HG02571 (cell line): ENCODE measurements at regions not wholly inside any gene's neighbourhood (a gene's known extent, or its start where the extent isn't known, plus 50 kb on each side); places are given as distances from the start of the nearest gene placed in this dataset.

Source experiments
- ATAC-seq: cut with Tn5 transposase; IDR thresholded peaks from one replicate; pipeline ENCODE4 v1.9.1; 2021; ENCODE audit warnings: mild to moderate bottlenecking, moderate library complexity; ENCODE audit not compliant: unreplicated experiment

DNA sequence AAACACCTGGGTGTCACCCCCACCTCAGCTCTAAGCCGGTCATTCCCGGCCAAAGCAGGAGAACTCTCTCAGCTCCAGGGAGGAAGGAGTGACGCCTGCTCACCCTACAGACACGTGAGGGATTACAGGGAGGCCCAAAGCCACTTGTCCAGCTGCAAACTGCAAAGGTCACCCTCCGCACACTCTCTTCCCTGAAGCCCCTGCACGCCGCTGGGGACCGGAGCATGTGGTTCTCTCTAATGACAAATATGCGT is 108.0 kb upstream of the ID2 start:
- no peak for ATAC-seq

DNA sequence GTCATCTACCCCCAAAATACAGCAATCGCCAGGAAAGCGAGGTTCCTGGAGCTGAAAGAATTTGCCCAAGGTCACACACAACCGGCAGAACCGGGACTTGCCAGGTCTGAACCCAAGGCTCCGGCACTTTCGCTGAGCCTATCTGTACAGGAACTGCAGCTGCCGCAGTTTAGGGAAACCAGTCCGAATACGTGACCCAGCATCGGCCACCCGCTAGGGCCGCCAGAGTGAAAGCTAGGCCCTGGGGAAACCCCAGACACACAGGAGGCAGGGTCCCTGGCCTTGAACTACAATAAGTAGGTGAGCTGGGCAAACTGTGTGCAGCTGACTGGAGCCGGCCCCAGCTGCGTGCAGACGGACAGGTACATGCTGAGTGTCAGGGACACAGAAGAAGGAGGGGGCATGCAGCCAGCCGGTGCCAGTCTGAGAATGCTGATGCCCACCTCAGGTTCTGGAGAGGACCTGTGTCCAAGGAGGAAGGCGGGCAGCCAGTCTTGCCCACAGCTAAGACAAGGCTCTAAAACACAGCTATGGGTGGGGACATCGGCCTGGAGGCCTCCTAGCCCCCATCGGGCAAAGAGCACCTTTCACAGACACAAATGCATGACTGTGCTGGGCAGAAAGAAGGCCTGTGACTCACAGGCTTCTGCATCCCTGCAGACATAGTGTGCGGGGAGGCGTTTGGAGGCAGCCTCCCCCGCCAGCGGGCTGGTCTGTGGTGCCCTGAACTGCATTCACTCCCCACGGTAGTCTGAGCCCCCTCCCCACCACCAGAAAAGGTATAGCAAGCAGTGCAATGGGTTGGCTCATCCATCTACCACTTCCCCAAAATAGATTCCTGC is 107.4 kb upstream of the ID2 start:
- peak; percentile 57 for ATAC-seq

DNA sequence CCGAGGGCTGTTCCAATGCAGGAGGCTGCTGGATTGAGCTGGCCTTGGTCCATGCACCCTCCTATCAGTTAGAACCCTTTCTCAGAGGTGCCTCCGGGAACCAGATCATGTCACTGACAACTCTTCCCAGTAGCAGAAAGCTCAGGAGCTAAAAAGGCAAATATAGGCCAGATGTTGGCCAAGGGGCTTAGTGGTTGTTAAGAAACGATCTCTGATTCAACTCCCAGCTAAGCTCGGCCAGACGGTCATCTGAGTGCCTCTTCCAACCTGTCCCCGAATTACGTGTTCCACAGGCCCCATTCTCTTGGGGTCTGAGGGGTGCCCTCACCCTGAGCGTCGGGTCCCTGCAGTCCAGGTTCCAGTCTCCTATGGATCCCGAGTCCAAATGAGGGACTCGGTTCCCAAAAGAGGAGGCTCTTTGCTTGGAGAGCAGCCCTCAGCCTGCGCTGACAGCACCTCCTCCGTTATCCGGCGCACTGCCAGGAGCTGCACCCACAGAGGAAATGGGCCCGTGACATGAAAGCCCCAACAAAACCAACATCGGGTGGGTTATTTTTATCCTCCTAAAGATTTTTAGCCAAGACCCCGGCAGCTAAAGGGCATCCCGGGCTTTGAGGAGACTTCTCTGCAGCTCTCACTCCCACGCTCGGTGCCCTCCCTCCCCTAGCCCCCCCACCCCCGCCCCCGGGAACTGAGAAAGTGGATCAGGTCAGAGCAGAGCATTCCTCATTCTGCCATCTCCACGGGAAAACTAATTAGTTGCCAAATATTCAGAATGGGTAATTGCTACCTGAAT is 106.6 kb upstream of the ID2 start:
- no peak for ATAC-seq

DNA sequence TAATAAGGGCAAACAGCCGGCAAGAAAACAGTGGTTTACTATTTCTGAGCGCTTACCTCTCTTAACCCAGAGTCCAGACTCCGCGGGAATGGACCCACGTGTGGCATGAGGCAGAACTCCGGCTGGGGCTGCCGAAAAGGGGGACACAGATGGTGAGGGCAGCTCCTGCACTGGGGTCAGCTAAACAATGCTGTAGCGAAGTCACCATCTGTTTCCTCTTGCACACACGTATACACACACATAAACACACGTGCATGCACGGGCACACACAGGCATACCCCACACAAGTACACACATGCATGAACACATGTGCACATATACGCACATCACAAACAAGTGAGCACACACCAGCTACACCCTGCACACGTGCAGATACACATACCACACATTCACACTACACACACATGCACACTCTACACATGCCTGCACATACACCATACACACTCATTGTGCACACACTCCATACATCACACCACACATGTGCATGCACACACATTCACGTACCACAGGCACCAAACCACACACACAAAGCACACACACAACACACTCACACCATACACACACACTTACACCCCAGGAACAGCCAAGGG is 105.9 kb upstream of the ID2 start:
- no peak for ATAC-seq

DNA sequence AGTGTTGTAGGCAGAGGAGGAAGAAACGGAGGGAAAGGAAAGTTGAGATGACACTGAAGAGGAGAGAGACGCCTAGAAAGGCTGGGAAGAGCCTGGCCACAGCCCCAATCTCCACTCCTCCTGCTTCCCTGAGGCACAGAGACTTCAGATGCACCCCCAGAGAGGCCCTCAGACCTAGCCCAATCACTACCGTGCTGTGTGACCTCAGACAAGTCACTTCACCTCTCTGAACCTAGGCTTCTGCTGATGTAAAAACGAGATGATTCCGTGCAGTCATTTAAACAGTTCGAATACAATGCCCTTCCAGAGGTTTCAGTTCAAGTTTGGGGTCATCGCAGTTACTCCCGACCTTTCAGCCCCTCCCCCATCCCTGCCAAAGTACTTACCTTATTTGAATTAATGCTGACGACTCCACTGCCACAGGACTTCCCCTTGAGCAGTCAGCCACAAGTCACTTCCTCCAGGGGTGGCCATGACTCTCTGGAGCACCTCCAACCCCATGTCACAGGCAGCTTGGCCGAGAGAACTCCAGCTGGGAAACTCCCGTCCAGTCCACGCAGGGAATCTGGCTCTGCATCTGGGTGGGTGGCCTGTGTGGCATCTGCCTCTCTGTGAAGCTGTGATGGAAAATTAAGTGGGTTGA is 105.2 kb upstream of the ID2 start:
- ATAC-seq, result no peak

DNA sequence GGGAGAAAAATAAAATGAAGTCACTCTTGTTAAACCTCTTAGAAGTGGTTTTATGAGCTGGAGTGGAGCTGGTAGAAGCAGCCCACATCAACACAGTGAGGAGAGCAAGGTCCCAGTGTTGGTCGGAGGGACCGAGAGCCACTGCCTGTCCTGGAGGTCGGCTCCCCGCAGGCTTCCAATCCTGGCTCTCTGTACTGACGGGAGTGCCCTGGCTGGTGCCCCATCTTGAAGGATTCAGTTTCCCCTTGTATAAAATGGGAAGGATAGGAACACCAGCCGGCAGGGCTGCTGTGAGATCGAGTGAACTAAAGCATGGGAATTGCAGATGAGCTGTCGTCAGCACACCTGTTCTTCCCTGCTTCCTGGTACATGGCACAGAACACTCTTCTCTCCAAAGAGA is 104.3 kb upstream of the ID2 start:
- ATAC-seq, result no peak

DNA sequence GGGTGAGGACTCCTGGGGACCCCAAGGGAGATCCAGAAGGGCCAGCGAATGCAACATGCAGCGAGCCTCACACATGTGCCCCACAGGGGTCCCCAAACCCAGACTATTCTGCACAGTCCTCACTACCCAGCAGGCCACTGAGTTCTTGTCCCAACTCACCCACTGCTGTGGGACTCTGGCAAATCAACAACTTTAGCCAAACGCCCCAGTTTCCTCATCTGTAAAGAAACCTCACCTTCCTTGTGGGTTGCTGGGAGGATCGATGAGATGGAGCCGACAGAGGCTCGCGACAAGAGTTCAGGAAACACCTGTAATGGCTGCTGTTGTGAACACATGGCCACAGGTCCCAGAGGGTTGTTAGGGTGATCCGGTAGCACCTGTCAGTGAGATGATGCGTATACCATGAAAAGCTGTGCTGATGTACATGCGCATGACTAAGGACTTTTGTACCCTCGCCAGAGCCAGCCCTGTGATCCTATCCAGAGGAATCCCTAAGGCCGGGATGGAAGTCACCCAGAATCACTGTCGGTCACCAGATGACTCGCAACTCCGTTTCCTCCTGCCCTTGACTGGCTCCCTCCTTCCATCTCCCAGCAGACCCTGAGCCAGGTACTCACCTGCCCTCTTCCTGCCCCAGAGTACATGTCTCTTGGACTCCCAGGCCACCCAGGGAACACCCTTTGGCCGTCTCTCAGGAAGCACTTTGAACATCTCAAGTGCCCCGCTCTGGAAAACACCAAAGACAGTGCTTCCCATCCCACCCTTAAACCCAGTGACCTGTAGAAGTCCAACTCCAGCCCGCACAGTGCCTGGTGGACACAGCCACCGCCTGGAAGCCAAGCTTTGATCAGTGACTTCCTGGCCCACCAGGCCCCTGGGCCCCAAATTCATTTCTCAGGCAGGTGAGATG is 103.3 kb upstream of the ID2 start:
- ATAC-seq, result no peak

DNA sequence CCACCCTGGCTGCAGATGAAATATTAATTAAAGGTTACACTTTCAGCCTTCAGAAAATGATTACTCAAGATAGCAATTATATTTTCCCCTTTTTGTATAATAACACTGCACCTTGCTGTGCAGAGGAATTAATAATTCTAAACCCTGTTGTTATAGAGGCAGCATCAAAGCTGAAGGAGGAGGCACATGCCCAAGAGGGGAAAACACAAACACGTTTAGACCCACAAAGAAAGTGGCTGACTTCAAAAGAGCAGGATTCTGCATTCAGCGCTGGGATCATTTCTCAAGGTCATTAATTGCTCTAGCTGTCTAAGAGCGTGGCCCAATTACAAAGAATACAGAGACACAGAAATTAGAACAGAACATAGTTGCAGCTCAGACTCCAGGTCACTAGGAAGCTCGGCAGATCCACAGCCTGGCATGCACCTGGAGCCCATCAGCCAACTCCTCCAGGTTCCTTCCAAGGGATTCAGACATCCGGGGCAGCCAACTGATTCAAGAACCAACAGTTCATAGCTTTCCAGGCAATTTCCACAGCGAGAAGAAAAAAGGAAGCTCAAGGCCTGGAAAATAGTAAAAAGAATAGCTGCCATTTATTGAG is 102.3 kb upstream of the ID2 start:
- ATAC-seq, result no peak

DNA sequence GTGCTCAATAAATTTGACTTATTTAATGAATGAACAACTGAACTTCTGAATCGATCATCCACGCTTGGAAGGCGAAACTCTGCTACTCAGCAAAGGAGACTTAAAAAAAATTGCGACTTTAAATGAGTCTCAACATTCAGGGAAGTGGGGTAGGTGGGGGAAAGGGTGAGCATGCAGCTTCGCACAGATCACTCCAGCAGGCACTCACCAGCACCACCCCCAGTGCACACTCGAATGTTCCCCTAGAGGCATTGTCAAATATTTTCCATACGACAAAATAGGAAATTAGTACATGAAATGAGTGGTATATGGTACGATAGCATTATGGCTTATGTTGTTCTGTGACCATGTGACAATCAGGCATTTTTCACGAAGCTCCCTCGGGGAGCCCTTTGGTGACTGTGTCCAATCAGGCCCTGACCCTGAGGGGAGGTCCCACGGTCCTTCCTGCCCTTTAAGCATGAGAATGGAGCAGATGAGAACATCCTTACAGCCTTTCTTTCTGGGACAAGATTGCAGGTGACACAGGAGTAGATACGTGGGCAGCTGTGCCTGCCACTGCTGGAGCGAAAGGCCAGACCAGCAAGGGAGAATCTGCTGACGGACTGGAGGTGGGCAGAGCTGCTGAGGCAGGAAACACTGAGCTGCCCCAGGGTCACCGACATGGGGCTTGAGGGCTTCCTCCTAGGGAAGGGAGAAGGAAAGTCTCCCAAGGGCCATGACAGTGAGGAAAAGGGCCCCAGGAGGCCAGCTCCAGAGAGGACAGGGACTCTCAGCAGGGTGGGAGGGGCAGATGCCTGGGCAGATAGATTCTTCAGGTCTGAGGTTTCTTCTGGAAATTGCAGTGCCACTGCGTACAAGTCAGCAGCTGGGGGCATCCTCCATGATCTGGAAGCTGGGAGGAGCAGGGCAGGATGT is 101.3 kb upstream of the ID2 start:
- no peak for ATAC-seq

DNA sequence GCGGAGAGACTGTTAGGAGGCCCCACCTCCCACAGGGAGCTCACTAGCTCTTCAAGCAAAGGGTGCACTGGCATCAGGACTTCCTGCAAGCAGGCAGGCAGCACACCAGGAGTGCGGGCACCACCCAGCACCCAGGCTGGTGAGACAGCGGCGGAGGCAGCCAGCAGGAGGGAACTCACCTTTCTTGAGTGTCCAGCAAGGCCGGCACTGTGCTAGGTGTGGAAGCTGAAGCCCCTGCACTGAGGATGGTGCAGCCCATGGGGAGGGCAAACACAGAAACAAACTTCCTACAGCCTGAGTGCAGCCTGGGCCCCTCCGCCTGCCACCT is 100.7 kb upstream of the ID2 start:
- no peak for ATAC-seq

DNA sequence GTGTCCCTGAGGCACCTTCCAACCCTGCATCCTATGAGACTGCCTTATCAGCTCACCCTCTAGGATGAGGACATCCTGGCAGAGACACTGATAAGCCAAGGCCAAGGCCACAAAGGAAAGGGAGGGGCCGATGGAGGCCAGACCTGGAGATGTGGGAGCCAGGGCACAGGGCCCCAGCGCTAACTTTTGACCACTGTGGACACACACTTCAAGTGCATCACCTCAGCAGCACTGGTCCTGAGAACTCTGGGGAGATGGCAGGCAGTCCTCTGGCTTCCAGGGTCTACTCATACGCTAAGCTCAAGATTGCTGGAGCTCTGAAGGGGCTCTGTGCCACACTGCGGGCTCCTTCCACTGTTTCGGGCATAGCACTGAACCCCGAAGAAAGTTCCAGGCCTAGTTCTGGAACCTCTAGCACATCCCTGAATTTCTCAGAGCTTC is 100.2 kb upstream of the ID2 start:
- ATAC-seq, result no peak

DNA sequence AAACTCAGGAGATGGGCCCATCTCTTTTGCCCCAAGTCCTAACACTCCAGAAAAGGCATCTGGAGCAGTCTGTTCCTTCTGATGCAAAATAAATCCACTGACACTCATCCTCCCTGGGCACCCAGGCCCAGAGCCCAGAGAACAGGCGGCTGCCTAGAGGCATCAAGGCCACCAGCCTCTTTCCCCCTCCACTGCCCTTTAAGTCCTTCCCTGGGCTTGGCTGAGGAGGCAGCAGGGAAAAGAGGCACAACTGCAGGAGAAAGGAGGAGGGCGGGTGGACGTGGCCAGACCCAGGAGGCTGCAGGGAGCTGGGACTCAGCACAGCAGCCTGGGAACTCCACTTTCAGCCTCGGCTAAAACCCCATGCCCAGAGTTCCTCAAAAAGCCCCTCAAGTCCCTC is 99.7 kb upstream of the ID2 start:
- no peak for ATAC-seq

DNA sequence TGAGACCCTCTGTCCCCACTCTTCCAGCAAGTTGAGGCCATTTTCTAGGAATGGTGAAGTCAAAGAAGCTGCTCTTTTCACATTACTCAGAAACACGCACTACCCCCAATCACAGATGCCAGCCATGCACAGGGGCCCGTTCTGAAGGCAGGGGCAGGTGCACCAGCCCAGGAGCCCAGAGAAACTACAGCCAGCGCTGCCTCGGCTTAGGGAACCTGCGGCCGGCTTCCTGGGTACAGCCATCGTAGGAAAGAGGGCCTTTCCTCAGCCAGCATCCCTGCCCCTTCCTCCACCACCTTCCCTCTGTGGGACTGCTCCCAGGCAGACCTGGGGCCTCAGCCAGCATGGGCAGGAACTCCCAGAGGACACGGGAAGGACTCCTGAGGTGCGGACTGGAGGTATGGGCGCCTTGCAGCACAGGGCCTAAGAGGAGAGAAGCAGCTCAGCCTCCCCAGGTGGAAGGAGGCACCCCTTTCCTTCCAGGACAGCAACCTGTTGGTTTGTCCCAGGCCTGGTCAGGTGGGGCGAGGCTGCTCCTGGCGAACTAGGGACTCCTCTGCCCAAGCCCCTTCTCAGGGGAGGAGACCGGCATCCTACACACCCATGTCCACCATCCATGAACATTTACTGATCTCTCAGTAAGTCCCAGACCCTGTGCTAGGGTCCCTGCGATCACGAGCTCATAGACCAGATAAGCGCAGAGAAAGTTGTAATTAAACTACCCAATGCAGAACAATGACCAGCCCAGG is 99.0 kb upstream of the ID2 start:
- ATAC-seq, result no peak

DNA sequence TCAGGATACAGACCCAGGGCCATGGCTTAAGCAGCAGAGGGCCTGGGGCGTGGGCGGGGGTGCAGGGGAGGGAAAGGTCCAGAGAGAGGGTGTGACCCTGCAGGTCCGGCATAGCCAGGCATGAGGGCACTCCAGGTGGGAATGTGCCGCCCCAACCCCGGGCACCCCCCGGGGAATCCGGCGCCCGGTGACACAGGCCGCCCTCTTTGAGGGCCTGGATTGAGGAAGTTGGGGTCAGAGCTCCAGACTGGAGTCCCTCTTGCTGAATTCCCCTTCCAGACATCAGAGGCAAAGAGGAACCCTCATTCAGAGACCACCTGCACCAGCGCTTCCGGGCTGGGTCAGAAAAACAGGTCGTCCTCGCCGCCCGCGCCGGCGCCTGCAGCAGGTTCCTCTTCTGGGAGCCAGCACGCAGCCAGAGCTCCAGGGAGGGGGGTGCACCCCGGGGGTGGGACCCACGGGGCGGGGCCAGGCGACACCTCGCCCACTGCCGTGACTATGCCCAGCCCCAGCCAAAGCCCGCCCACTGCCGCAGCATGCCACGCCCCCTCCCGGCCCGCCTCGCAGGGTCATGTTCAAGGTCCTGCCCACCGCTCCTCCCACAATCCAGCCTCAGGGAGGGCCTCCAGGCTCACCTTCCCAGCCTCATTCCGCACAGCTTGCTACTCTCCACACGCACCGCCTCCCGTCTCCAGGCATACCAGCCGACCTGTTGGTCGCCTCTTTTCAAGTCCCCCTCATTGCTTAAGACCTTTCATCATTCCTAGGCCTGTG is 98.3 kb upstream of the ID2 start:
- peak; percentile 74 for ATAC-seq

DNA sequence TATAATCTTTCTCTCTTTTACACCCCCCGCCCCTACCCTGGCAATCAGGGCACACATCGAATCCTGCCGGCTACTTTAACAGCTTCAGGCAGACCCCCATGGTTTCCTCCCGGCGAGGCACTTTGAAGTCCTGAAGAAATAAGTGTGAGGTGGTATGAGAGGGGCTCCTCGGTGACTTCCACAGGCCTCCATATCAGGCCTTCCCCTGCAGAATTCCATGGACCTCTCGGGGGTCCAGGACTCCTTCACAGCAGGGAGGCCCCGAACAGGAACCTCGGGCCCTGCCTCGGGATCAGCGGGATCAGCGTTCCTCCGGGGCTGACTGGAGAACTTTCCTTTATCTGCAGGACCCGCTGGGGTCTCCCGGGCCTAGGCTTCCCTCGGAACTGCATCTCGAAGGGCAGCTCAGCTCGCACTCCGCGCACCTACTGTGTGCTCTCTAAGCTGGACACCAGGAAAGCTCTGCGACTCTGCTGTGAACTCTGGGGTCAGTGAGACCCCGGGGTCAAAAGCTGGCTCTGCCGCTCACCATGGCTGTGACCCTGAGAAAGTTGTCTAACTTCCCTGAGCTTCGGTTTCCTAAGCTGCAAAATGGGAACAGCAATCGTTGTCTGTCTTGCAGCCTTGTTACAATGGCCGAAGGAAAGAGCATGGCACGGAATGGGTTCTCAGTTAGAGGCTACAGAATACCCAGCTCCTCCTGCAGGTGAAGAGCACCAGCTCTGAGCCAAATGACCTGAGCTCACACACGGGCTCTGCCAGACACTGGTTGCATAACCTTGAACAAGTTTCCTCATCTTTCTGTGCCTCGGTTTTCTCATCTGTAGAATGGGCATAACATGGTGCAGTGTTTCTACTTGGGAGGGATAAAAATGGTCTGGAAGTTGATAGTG is 97.4 kb upstream of the ID2 start:
- no peak for ATAC-seq

DNA sequence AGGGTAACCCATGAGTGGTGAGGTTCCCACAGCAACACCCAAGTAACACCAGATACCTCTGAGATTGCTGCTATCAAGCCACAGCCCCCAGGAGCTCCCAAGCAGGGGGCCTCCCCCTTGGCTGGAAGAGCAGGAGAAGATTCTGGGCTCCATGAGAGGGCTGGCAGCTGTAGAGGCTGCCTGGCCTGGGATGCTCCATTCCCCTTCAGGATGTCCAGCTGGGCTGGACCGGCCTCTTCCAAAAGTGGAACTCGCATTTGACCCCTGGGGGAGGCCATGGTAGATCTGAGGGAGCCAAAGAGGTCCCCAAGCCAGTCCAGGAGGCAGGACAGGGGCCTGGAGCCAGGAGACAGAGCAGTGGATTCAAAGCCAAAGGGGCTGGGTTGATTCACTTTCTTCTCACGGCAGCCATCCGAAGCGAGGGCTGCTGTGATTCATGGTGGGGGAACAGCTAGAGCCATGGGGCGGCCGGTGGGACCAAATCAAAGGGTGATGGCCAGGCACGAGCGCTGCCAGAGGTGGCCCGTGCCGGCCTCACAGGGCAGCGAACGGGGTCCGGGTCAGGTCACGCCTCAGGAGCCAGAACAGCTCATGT is 95.3 kb upstream of the ID2 start:
- ATAC-seq, result no peak
